ENCODE measurements at regions not wholly inside any gene's neighbourhood (a gene's known extent, or its start where the extent isn't known, plus 50 kb on each side); places are given as distances from the start of the nearest gene placed in this dataset.

- Mint-ChIP-seq H3K36me3 (ENCODE audit: low read depth) (no peaks in the 10 kb centered on the region), H3K4me1 (peaks cover 3% of the 10 kb centered on the region), H3K27me3 (peaks cover 44% of the 10 kb centered on the region), H3K27ac (no peak overlapping the region), H3K4me3 (no peak overlapping the region), H3K9me3 (no peaks in the 10 kb centered on the region)
- ATAC-seq (replicated peaks), result no peak
Measured at GRCh38 chr6:14031516-14031915, 86.1 kb upstream of the CD83 start.

- no peak overlapping the region for H3K27ac Mint-ChIP-seq
Measured at GRCh38 chr6:14035071-14035847, 82.3 kb upstream of the CD83 start.

GRCh38 chr6:14035874-14036273 is 81.7 kb upstream of the CD83 start:
- H3K4me3 Mint-ChIP-seq, result no peak overlapping the region
- H3K9me3 Mint-ChIP-seq, result no peaks in the 10 kb centered on the region
- no peak overlapping the region for H3K27ac Mint-ChIP-seq
- peaks cover 5% of the 10 kb centered on the region for H3K4me1 Mint-ChIP-seq
- no peaks in the 10 kb centered on the region for H3K36me3 Mint-ChIP-seq (ENCODE audit: low read depth)
- ATAC-seq (replicated peaks), result no peak
- peaks cover 27% of the 10 kb centered on the region for H3K27me3 Mint-ChIP-seq

More at GRCh38 chr6:14035071-14035847, 82.3 kb upstream of the CD83 start:
- ATAC-seq (replicated peaks), result no peak
- Mint-ChIP-seq H3K9me3 (no peaks in the 10 kb centered on the region), H3K4me3 (no peak overlapping the region), H3K27me3 (peaks cover 27% of the 10 kb centered on the region), H3K36me3 (ENCODE audit: low read depth) (no peaks in the 10 kb centered on the region), H3K4me1 (peaks cover 5% of the 10 kb centered on the region)

GRCh38 chr6:14036911-14037310 is 80.7 kb upstream of the CD83 start:
- H3K27ac Mint-ChIP-seq, result peak overlapping the region; percentile 45
- peaks cover 5% of the 10 kb centered on the region for H3K4me1 Mint-ChIP-seq
- peak; percentile 55 for ATAC-seq (replicated peaks)
- no peaks in the 10 kb centered on the region for H3K9me3 Mint-ChIP-seq
- H3K4me3 Mint-ChIP-seq, result no peak overlapping the region
- no peaks in the 10 kb centered on the region for H3K36me3 Mint-ChIP-seq (ENCODE audit: low read depth)
- H3K27me3 Mint-ChIP-seq, result peaks cover 27% of the 10 kb centered on the region

DNA sequence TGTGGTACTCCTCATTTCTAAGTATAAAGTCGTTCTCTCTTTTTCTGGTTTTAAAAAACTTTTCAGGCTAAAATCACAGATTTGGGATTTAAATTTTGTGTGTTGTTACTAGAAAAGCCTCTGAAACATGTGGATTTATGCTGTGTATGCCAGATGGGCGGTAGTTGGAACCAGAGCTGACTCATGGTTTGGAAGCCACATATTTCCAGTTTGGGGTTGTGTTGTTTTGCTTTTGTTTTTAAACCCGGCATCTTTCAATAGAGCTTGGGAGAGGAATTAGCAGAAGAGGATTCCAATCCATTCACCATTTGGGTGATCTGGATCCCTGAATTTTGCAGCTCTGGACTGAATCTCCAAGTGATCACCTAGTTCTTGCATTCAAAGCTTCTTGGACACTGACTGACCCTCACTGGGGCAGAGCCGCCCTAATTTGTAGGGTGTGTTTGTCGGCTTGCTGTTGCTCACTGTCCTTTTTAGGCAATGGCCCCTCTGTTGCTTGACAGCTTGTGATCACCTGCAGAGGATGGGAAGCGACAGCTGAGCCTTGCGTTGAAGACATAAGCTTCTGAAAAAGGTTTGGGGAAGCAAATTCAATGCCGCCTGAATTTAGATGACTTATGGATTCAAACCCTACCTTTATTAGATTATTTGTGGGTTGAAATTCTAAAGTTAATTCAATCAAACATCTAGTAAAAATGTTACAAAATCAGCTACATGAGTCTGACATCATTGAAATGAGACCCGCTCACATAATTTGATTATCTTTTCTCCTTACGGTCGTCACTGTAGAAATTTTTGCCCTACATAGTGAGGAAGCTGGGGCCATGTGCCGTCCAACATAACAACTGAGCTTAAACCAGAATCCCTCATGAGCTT is 79.9 kb upstream of the CD83 start:
- peak; percentile 81 for ATAC-seq (replicated peaks)
- Mint-ChIP-seq H3K27ac (peak overlapping the region; percentile 45), H3K4me3 (no peak overlapping the region), H3K27me3 (peaks cover 28% of the 10 kb centered on the region), H3K9me3 (no peaks in the 10 kb centered on the region), H3K36me3 (ENCODE audit: low read depth) (no peaks in the 10 kb centered on the region), H3K4me1 (peaks cover 5% of the 10 kb centered on the region)

DNA sequence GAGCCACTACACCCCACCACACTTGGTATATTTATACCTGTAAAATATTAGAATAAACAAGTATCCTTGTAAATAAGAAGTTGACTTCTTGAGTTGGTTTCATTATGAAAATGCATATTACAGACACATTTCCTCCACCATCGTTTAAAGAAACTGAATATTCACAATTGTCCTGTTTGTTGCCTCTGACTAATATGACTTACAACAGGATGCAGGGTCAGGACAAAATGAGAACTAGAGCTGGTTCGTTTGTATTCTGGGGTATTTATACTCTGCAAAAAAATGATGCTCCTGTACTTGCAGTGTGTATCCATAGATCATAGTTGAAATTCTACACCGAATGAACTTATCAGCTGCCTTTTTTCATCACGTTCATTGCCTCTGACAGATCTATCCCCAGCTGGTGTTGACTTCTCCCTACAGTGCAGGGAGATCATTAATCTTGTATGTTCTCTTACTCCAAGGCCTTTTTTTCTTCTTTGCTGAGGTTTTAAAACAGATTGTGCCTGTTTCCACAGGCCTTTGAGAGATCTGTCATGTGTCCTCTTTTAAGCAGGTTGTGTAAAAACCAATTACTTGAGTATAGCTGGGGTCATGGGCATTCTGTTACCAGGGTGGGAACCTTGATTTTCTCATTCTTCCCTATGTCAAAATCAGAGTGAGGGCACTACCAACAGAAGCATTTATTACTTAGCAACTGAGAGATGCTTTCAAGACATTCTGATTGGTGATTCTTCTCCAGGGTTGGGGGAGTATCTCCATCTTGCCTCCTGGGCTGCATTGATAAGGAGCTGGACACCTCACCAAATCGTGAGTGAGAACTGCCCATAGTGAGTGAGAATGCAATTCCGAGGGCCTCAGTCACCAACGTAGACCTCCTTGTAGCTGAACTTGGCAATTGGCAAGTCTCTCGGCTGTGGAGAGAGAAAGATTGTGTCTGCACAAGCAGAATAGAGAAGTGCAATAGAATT is 78.8 kb upstream of the CD83 start:
- no peak overlapping the region for H3K27ac Mint-ChIP-seq
- H3K9me3 Mint-ChIP-seq, result no peaks in the 10 kb centered on the region
- ATAC-seq (replicated peaks), result no peak
- peaks cover 5% of the 10 kb centered on the region for H3K4me1 Mint-ChIP-seq
- H3K36me3 Mint-ChIP-seq (ENCODE audit: low read depth), result no peaks in the 10 kb centered on the region
- peaks cover 36% of the 10 kb centered on the region for H3K27me3 Mint-ChIP-seq
- H3K4me3 Mint-ChIP-seq, result no peak overlapping the region

- peaks cover 28% of the 10 kb centered on the region for H3K27me3 Mint-ChIP-seq
- no peak overlapping the region for H3K27ac Mint-ChIP-seq
- H3K4me1 Mint-ChIP-seq, result peaks cover 5% of the 10 kb centered on the region
- H3K9me3 Mint-ChIP-seq, result no peaks in the 10 kb centered on the region
- no peaks in the 10 kb centered on the region for H3K36me3 Mint-ChIP-seq (ENCODE audit: low read depth)
- H3K4me3 Mint-ChIP-seq, result no peak overlapping the region
- ATAC-seq (replicated peaks), result no peak
Measured at GRCh38 chr6:14040042-14040441, 77.5 kb upstream of the CD83 start.

- peak; percentile 78 for ATAC-seq (replicated peaks)
- Mint-ChIP-seq H3K36me3 (ENCODE audit: low read depth) (no peaks in the 10 kb centered on the region), H3K4me3 (no peak overlapping the region), H3K27ac (no peak overlapping the region), H3K4me1 (no peaks in the 10 kb centered on the region), H3K9me3 (no peaks in the 10 kb centered on the region), H3K27me3 (peaks cover 20% of the 10 kb centered on the region)
Measured at GRCh38 chr6:14046476-14047068, 71.0 kb upstream of the CD83 start.

DNA sequence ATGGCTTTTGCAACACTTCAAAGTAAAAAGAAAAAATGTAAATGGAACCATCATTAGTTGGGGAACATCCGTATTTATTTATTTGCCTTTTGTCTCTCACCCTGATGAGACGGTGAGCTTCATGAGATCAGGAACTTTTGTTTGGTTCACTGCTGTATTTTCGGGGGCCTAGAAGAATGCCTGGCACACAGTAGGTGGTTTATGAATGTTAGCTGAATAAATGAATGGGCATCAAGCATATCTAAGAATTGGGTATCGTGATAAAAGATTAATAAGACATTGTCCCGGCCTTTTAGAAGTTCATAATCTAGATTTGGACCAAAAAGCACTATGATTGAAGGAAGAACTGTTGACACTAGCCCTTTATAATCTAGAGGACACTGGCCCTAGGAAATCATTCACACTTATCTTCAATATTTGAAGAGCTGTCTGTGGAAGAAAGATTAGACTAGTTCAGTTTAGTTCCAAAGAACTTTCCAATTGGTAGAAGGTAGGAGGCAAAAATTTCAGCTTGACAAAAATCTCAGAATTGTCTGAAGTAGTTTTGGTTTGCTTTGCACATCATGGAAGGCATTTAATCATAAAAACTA is 70.3 kb upstream of the CD83 start:
- no peak overlapping the region for H3K27ac Mint-ChIP-seq
- no peak overlapping the region for H3K4me3 Mint-ChIP-seq
- H3K27me3 Mint-ChIP-seq, result peaks cover 20% of the 10 kb centered on the region
- H3K36me3 Mint-ChIP-seq (ENCODE audit: low read depth), result no peaks in the 10 kb centered on the region
- H3K9me3 Mint-ChIP-seq, result no peaks in the 10 kb centered on the region
- ATAC-seq (replicated peaks), result no peak
- H3K4me1 Mint-ChIP-seq, result no peaks in the 10 kb centered on the region

DNA sequence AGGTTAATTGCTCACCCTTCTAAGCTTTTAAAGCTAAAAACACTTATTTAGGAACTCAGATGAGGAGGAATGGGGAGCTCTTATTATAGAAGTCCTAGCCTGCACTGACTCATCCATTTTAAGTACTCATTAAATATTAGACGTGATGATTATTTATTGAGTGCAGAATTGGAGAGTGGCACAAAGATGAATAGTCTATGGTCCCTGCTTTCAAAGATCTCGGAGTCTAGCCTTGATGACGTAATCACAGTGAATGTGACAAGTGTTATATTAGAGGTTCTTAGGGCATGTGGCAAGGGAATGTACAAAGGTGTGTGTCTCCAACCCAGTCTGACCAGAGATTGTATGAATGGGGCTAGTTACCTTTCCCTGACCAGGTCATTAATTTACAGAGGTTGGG is 68.7 kb upstream of the CD83 start:
- H3K36me3 Mint-ChIP-seq (ENCODE audit: low read depth), result no peaks in the 10 kb centered on the region
- H3K27me3 Mint-ChIP-seq, result peaks cover 11% of the 10 kb centered on the region
- no peak for ATAC-seq (replicated peaks)
- H3K4me3 Mint-ChIP-seq, result no peak overlapping the region
- no peaks in the 10 kb centered on the region for H3K9me3 Mint-ChIP-seq
- no peaks in the 10 kb centered on the region for H3K4me1 Mint-ChIP-seq
- H3K27ac Mint-ChIP-seq, result no peak overlapping the region

DNA sequence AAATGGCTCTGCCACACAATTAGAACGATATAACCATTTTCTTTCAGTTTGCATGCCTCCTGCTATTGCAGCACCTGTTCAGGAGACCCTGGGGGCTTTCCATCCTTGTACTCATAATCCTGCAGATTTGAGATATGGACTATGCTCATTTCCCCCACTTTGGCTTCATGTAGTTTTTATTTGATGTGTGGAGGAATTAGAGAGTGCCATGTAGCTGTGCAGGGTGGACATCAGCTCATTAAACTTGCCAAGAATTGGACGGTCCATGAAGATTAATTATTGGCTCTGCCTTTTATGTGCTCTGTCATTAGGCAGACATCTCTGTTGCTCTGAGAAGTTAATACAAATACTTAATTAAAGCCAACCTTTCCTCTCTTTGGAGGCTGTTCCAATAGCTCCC is 66.2 kb upstream of the CD83 start:
- H3K27ac Mint-ChIP-seq, result no peak overlapping the region
- no peaks in the 10 kb centered on the region for H3K9me3 Mint-ChIP-seq
- H3K4me1 Mint-ChIP-seq, result no peaks in the 10 kb centered on the region
- H3K27me3 Mint-ChIP-seq, result peaks cover 11% of the 10 kb centered on the region
- no peaks in the 10 kb centered on the region for H3K36me3 Mint-ChIP-seq (ENCODE audit: low read depth)
- no peak for ATAC-seq (replicated peaks)
- no peak overlapping the region for H3K4me3 Mint-ChIP-seq

DNA sequence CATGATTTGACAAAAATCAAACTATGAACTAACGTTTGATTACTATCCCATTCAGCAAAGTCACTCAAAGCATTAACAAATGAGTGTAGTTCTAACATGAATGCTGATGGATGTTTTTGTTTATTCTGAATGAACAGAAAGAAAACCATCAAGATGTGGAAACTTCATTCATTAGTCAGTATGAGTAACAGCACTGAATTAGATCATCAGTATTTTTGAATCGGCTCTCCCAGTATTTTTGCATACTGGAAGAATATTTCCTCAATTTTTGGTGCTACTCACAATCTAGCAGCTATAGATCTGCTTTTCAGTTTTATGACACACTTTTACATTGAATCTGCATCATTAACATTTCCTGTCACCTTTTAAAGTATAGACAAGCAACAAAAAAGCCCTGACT is 63.8 kb upstream of the CD83 start:
- H3K27me3 Mint-ChIP-seq, result peaks cover 15% of the 10 kb centered on the region
- H3K4me1 Mint-ChIP-seq, result no peaks in the 10 kb centered on the region
- H3K36me3 Mint-ChIP-seq (ENCODE audit: low read depth), result no peaks in the 10 kb centered on the region
- no peaks in the 10 kb centered on the region for H3K9me3 Mint-ChIP-seq
- no peak for ATAC-seq (replicated peaks)
- H3K4me3 Mint-ChIP-seq, result no peak overlapping the region
- H3K27ac Mint-ChIP-seq, result no peak overlapping the region

DNA sequence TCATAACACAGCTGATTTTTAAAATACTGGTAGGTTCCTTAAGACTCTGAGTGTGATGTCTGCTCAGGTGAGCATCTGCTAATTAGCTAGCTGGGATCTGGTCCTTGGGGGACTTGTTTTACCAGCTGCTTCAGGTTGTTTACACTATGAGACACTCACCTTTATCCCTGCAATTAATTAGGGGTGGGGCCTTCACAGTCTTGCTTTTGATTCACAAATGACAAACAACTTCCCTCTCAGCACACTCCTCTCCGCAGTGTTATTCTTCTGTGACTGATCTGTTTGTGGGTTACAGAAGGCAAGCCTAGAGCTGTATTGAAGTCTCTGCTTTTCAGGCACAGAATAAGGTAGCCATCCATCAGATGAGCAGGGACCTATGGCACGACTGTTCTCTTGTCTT is 62.0 kb upstream of the CD83 start:
- Mint-ChIP-seq H3K4me1 (no peaks in the 10 kb centered on the region), H3K9me3 (no peaks in the 10 kb centered on the region), H3K27me3 (peaks cover 16% of the 10 kb centered on the region), H3K4me3 (no peak overlapping the region), H3K36me3 (ENCODE audit: low read depth) (no peaks in the 10 kb centered on the region), H3K27ac (no peak overlapping the region)
- no peak for ATAC-seq (replicated peaks)

Data from activated T-helper 17 cell treated with anti-CD3 and anti-CD28 coated beads, Interleukin-2, amount 50 U/mL, for 72 hours (primary cell).